Loucy (cell line): ENCODE measurements at regions not wholly inside any gene's neighbourhood (a gene's known extent, or its start where the extent isn't known, plus 50 kb on each side); places are given as distances from the start of the nearest gene placed in this dataset.

ENCODE experiments used
- CTCF ChIP-seq: fragments of 200-600 bp; sonication (generic); conservative IDR thresholded peaks from 2 replicates; pipeline ENCODE4 v1.5.1; 2014; ENCODE audit warnings: mild to moderate bottlenecking, antibody characterized with exemption, low read length
- EZH2phosphoT487 ChIP-seq: fragments of 200-600 bp; IDR thresholded peaks from 2 replicates; pipeline ENCODE4 v1.6.1; 2018; ENCODE audit warnings: antibody characterized with exemption, mild to moderate bottlenecking, moderate library complexity, borderline replicate concordance

- TF ChIP-seq CTCF: no peak
- TF ChIP-seq EZH2phosphoT487: no peak
These were observed 57.5 kb upstream of the EED start for GRCh38 chr11:86187027-86187426.
